A549 (cell line): ENCODE measurements at regions not wholly inside any gene's neighbourhood (a gene's known extent, or its start where the extent isn't known, plus 50 kb on each side); places are given as distances from the start of the nearest gene placed in this dataset.
A peak's percentile ranks its signal among the peaks of the same experiment; 100 is the strongest.

Experiments used
- ATAC-seq, 2 experiments: fragments of 200-7000 bp in 1 of 2; fragments of >200 bp in 1 of 2; cut with Nextera tagmentation in 1 of 2; cut with Tn5 transposase in 1 of 2; 3 replicates each; pipeline versions ENCODE4 v1.8.0 to v1.9.1; 2018 to 2020; ENCODE audit warnings: mild to moderate bottlenecking in 1 of 2, moderate library complexity in 1 of 2
- CTCF ChIA-PET: fragments of 300-600 bp; sonication (Branson Sonifier 250); formaldehyde crosslinking; extraction: SDS; loops from one replicate; lab custom pipeline; 2021; ENCODE audit warnings: antibody characterized with exemption, inconsistent platforms; lab: Yijun Ruan, JAX
- POLR2A ChIA-PET: fragments of 350-600 bp; formaldehyde crosslinking; extraction: SDS; loops from one replicate; lab custom pipeline; 2021; ENCODE audit warnings: antibody characterized with exemption, inconsistent platforms; lab: Yijun Ruan, JAX
- DNase-seq, 2 experiments: peaks; one replicate each; pipeline versions ENCODE4 v3.0.0 to v3.0.0-alpha.2; 2011 to 2016; ENCODE audit warnings: low read depth in 1 of 2, low spot score in 1 of 2
- FAIRE-seq: peaks from 2 replicates; lab custom pipeline; 2011; peaks lifted over from hg19 to GRCh38; lab: Jason Lieb, UNC
- H3K27ac ChIP-seq, 2 experiments: fragments of >200 bp; sonication (Bioruptor Twin); formaldehyde crosslinking; 3 replicates each; pipeline ENCODE4 v1.5.1; 2016 to 2017
- H3K4me1 ChIP-seq: fragments of >200 bp; sonication (Bioruptor Twin); formaldehyde crosslinking; 3 replicates; pipeline ENCODE4 v1.6.1; 2016
- H3K4me2 ChIP-seq: fragments of >200 bp; sonication (Bioruptor Twin); formaldehyde crosslinking; 3 replicates; pipeline ENCODE4 v1.6.1; 2016
- H3K4me3 ChIP-seq: fragments of >200 bp; sonication (Bioruptor Twin); formaldehyde crosslinking; 3 replicates; pipeline ENCODE4 v1.5.1; 2016
- H3K9me3 ChIP-seq: fragments of >200 bp; sonication (Bioruptor Twin); formaldehyde crosslinking; 3 replicates; pipeline ENCODE4 v1.6.1; 2016
- CEBPB ChIP-seq, 2 experiments: fragments of >200 bp in 1 of 2; sonication (Bioruptor Twin) in 1 of 2; formaldehyde crosslinking in 1 of 2; IDR thresholded peaks; 2 replicates each; pipeline ENCODE4 v1.6.1; 2012 to 2016
- EHMT2 ChIP-seq: fragments of 200-600 bp; sonication (generic); IDR thresholded peaks from 2 replicates; pipeline ENCODE4 v1.6.1; 2016; ENCODE audit warnings: antibody characterized with exemption, low read depth, mild to moderate bottlenecking, moderate library complexity
- FOSL2 ChIP-seq, 2 experiments: fragments of 450-650 bp in 1 of 2; fragments of >200 bp in 1 of 2; sonication (Bioruptor Twin) in 1 of 2; formaldehyde crosslinking; IDR thresholded peaks; 2 replicates each; pipeline versions ENCODE4 v1.5.0 to v1.6.1; 2016 to 2020; ENCODE audit warnings: mild to moderate bottlenecking in 1 of 2, moderate library complexity in 1 of 2
- HEYL ChIP-seq: fragments of 250-450 bp; sonication (Bioruptor Pico); IDR thresholded peaks from 2 replicates; pipeline ENCODE4 v1.8.0; 2021; ENCODE audit warnings: mild to moderate bottlenecking, moderate library complexity
- HOXB13 ChIP-seq: fragments of 250-450 bp; sonication (Bioruptor Pico); IDR thresholded peaks from 2 replicates; pipeline ENCODE4 v1.5.0; 2020; ENCODE audit warnings: low read depth, mild to moderate bottlenecking, moderate library complexity
- HOXB5 ChIP-seq: fragments of 250-450 bp; sonication (Bioruptor Pico); IDR thresholded peaks from 2 replicates; pipeline ENCODE4 v1.5.0; 2020; ENCODE audit warnings: mild to moderate bottlenecking, moderate library complexity
- JUN ChIP-seq, 2 experiments: fragments of >200 bp; sonication (Bioruptor Twin); formaldehyde crosslinking; IDR thresholded peaks; 2 replicates in 1 of 2; 3 replicates in 1 of 2; pipeline ENCODE4 v1.6.1; 2016 to 2017
- JUNB ChIP-seq: fragments of >200 bp; sonication (Bioruptor Twin); formaldehyde crosslinking; IDR thresholded peaks from 2 replicates; pipeline ENCODE4 v1.6.1; 2016
- MAFK ChIP-seq: fragments of 450-650 bp; IDR thresholded peaks from 2 replicates; pipeline ENCODE4 v1.6.1; 2014; ENCODE audit not compliant: partially characterized antibody
- MAZ ChIP-seq: fragments of 150-350 bp; IDR thresholded peaks from 2 replicates; pipeline ENCODE4 v1.6.1; 2014; ENCODE audit warnings: antibody characterized with exemption, low read depth, low read length, borderline replicate concordance
- NFE2L2 ChIP-seq: fragments of 150-350 bp; conservative IDR thresholded peaks from 2 replicates; pipeline ENCODE4 v1.6.1; 2014; ENCODE audit warnings: low read length
- NR3C1 ChIP-seq: fragments of >200 bp; sonication (Bioruptor Twin); formaldehyde crosslinking; IDR thresholded peaks from 3 replicates; pipeline ENCODE4 v1.6.1; 2017
- RAD21 ChIP-seq, 2 experiments: fragments of >200 bp in 1 of 2; sonication (Bioruptor Twin) in 1 of 2; formaldehyde crosslinking in 1 of 2; IDR thresholded peaks in 1 of 2; conservative IDR thresholded peaks in 1 of 2; 2 replicates in 1 of 2; 3 replicates in 1 of 2; pipeline ENCODE4 v1.6.1; 2012 to 2018; ENCODE audit warnings: inconsistent platforms in 1 of 2
- SMC3 ChIP-seq: fragments of >200 bp; sonication (Bioruptor Twin); formaldehyde crosslinking; IDR thresholded peaks from 3 replicates; pipeline ENCODE4 v1.6.1; 2018; ENCODE audit warnings: inconsistent platforms
- TP53 ChIP-seq: fragments of 250-450 bp; sonication (Bioruptor Pico); IDR thresholded peaks from 2 replicates; pipeline ENCODE4 v1.5.0; 2021; ENCODE audit warnings: mild to moderate bottlenecking, moderate library complexity
- ZC3H11A ChIP-seq: fragments of 450-650 bp; IDR thresholded peaks from 2 replicates; pipeline ENCODE4 v1.6.1; 2014; ENCODE audit warnings: antibody characterized with exemption, mild to moderate bottlenecking
- ZFP36 ChIP-seq: fragments of 450-650 bp; IDR thresholded peaks from 2 replicates; pipeline ENCODE4 v1.6.1; 2014; ENCODE audit warnings: borderline replicate concordance; ENCODE audit not compliant: partially characterized antibody
- ZNF302 ChIP-seq: fragments of 250-450 bp; sonication (Bioruptor Pico); IDR thresholded peaks from 2 replicates; pipeline ENCODE4 v1.9.0; 2021; ENCODE audit warnings: inconsistent platforms, mild to moderate bottlenecking, moderate library complexity
- ZSCAN20 ChIP-seq: fragments of 250-450 bp; sonication (Bioruptor Pico); IDR thresholded peaks from 2 replicates; pipeline ENCODE4 v1.8.0; 2022; ENCODE audit warnings: mild to moderate bottlenecking, moderate library complexity
- WGBS: methylation state at CpG from one replicate; pipeline ENCODE4 v1.1.6; 2017; ENCODE audit errors: missing lambda C conversion rate; 5-methylcytosine and 5-hydroxymethylcytosine counted together
- TF ChIP-seq, protein P1 (sequence below): IDR thresholded peaks from 2 replicates; pipeline ENCODE4 v1.6.1; 2012
- TF ChIP-seq, protein P2 (sequence below): fragments of >200 bp; sonication (Bioruptor Twin); formaldehyde crosslinking; IDR thresholded peaks from 3 replicates; pipeline ENCODE4 v1.5.1; 2016
- TF ChIP-seq, protein P3 (sequence below): IDR thresholded peaks from 2 replicates; pipeline ENCODE4 v1.6.1; 2012
- TF ChIP-seq, protein P4 (sequence below): fragments of 200-600 bp; sonication (generic); IDR thresholded peaks from 2 replicates; pipeline ENCODE4 v1.6.1; 2016; ENCODE audit warnings: antibody characterized with exemption, mild to moderate bottlenecking, moderate library complexity

DNA sequence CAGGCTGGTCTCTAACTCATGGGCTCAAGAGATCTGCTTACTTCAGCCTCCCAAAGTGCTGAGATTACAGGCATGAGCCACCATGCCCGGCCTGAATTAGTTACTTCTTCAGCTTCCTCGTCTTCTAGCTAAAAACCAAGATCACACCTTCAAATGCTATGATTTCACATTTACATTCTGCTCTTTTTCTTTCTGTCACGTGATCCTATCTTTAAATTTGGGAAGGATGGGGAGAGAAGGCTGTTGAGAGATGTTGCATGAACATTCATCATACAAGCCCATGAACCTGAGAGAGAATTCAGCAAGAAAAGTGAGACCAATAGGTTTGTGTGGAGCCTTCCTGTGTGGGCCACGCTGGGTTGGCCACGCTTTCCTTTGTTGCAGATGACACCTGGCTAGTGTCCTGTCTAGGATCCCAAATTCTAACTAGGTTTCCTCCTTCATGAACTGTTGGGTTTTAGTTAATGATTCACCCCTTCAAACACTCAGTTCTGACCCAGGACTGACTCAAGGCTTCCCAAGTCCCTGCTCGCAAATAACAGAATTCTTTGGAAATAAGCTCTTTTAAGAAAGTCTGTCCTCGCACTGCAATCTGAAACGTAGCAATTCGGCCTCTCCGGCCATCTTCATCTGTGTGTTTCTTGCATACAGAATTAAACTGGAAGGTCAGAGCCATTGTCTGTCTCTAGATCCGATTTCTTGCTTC, 57.3 kb upstream of the CREB1 start:
- Histone ChIP-seq H3K4me2 (peak overlapping the region; percentile 79), H3K9me3 (no peaks in the 10 kb centered on the region), H3K4me3 (peak overlapping the region; percentile 24; the same call in 2 of the 3 replicates), H3K27ac (peak overlapping the region; percentile 70 to 81), H3K4me1 (peaks cover 24% of the 10 kb centered on the region)
- DNase-seq (no peak), ATAC-seq (peak; percentile 10 to 48; a peak in 4 of 6 replicates), FAIRE-seq (no peak)
- POLR2A ChIA-PET = interaction anchor here (1.6 to 2.2 kb wide), 3 partner anchors 214 to 307 kb away, joined by 6 to 12 read pairs (median 9); partner anchors contain the start of gene KLF7
- TF ChIP-seq JUNB (0 out of 2 replicates have a peak, but pooled peaks have one; percentile 11), SMC3 (no peak)
- CTCF ChIA-PET = interaction anchor here (0.6 to 4.2 kb wide), 62 partner anchors 8 to 777 kb away, joined by 3 to 63 read pairs (median 5); partner anchors contain the start of gene KLF7
- WGBS = 61% methylated on average over 11 of the region's 11 CpGs

DNA sequence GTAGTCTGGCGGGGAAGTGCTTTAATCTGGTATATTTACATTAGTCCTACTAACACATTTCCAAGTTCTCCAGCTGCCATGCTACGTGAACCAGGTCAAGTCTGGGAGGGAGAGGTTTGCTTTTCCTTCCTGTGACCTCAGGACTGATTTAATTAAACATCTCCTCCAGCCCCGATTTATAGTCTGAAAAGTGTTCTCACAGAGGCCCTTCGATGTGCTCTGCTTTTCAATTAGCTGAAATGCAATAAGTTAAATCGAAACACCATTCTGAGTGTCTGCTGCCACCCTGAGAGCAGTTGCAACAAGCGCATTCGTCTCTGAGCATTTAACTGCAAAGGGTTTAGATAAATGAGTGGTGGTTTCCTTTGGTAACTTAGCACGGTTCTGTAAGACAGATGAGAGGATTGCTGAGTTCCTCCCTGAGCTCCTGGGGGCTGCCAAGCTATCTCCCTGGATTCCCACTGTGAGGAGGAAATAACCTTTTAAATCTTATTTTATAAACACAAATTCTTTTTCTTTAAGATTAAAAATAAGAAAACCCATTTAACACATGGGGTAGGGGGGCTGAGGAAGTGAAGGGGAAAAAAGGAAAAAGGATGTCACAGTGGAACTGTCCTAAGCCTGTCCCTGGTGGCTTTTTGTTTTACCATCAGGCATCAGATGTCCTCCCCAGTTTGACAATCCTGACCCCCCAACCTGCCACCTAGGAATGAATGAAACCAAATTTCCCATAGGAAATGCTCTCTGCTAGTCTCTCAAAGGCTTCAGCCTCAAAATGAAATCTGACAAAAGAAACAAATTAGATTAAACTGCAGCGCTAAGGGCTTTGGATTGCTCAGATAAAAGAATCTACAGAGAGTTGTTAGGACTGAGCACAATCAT, 56.5 kb upstream of the CREB1 start:
- no peaks in the 10 kb centered on the region for H3K9me3 ChIP-seq
- peak overlapping the region; percentile 70 to 81 for H3K27ac ChIP-seq
- WGBS = 16% methylated on average over 9 of the region's 9 CpGs
- no peak for TF ChIP-seq MAZ
- TF ChIP-seq MAFK = no peak
- no peak for TF ChIP-seq NR3C1
- TF ChIP-seq, protein P1, sequence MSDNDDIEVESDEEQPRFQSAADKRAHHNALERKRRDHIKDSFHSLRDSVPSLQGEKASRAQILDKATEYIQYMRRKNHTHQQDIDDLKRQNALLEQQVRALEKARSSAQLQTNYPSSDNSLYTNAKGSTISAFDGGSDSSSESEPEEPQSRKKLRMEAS = peak; percentile 39; the same call in 1 of the 2 replicates
- TF ChIP-seq, protein P2, sequence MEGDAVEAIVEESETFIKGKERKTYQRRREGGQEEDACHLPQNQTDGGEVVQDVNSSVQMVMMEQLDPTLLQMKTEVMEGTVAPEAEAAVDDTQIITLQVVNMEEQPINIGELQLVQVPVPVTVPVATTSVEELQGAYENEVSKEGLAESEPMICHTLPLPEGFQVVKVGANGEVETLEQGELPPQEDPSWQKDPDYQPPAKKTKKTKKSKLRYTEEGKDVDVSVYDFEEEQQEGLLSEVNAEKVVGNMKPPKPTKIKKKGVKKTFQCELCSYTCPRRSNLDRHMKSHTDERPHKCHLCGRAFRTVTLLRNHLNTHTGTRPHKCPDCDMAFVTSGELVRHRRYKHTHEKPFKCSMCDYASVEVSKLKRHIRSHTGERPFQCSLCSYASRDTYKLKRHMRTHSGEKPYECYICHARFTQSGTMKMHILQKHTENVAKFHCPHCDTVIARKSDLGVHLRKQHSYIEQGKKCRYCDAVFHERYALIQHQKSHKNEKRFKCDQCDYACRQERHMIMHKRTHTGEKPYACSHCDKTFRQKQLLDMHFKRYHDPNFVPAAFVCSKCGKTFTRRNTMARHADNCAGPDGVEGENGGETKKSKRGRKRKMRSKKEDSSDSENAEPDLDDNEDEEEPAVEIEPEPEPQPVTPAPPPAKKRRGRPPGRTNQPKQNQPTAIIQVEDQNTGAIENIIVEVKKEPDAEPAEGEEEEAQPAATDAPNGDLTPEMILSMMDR = peak; percentile 91
- no peak for TF ChIP-seq NFE2L2
- TF ChIP-seq RAD21 (conservative IDR thresholded peaks at IDR 0.05 in 1 of 2, IDR thresholded peaks at IDR 0.05 in 1 of 2) = peak; percentile 98
- no peak for TF ChIP-seq FOSL2 (IDR thresholded peaks at IDR 0.05)
- no peak for TF ChIP-seq FOSL2 (CRISPR knock-in tag; IDR thresholded peaks at IDR 0.05)
- peak; percentile 97 for TF ChIP-seq SMC3
- no peak for TF ChIP-seq HEYL (CRISPR knock-in tag)
- no peak; a peak in 1 of 4 replicates for TF ChIP-seq CEBPB (IDR thresholded peaks at IDR 0.05)
- TF ChIP-seq ZNF302 = no peak
- TF ChIP-seq JUN (IDR thresholded peaks at IDR 0.05) = 0 out of 5 replicates have a peak, but pooled peaks of 1 of the 2 experiments have one; percentile 28
- no peak for TF ChIP-seq TP53 (CRISPR knock-in tag)
- ATAC-seq (peak; percentile 79 to 84), FAIRE-seq (no peak), DNase-seq (peak in 1 of 2 experiments; percentile 77)
- peaks cover 19% of the 10 kb centered on the region for H3K4me1 ChIP-seq
- H3K4me2 ChIP-seq = peak overlapping the region; percentile 79
- peak overlapping the region; percentile 24; the same call in 2 of the 3 replicates for H3K4me3 ChIP-seq
- POLR2A ChIA-PET = interaction anchor here (1.6 to 2.2 kb wide), 3 partner anchors 215 to 308 kb away, joined by 6 to 12 read pairs (median 9); partner anchors contain the start of gene KLF7
- CTCF ChIA-PET = interaction anchor here (0.6 to 4.2 kb wide), 71 partner anchors 8 to 801 kb away, joined by 3 to 63 read pairs (median 4); partner anchors contain the start of gene KLF7

DNA sequence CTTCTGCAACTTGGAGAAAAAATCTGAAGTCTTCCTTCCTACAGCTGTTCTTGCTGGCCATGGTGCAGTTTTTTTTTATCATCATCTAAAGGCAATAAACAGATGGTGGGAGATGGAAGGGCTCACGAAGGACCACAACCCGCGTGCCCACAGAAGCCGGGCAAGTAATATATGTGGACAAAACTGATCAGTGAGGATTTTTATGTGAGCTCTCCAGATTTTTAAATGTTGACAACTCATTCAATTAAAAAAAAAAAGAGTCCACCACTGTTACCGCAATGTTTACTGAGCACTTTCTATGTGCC, 55.9 kb upstream of the CREB1 start:
- peaks cover 19% of the 10 kb centered on the region for H3K4me1 ChIP-seq
- ChIA-PET CTCF (interaction anchor here (0.6 to 4.2 kb wide), 54 partner anchors 8 to 802 kb away, joined by 3 to 63 read pairs (median 5); partner anchors contain the start of gene KLF7), POLR2A (interaction anchor here (1.6 to 2.2 kb wide), 3 partner anchors 215 to 309 kb away, joined by 6 to 12 read pairs (median 9); partner anchors contain the start of gene KLF7)
- no peak for FAIRE-seq
- WGBS = 93% methylated on average over 5 of the region's 5 CpGs
- no peak for DNase-seq
- peak overlapping the region; percentile 70 to 81; a peak in 5 of 6 replicates for H3K27ac ChIP-seq
- H3K4me2 ChIP-seq = peak overlapping the region; percentile 79; the same call in 2 of the 3 replicates
- ATAC-seq = no peak
- no peak overlapping the region for H3K4me3 ChIP-seq
- no peaks in the 10 kb centered on the region for H3K9me3 ChIP-seq
- TF ChIP-seq MAZ (no peak), HOXB5 (no peak), ZFP36 (no peak), JUNB (no peak), EHMT2 (no peak), ZSCAN20 (no peak), ZNF302 (no peak), ZC3H11A (no peak), HOXB13 (CRISPR knock-in tag) (no peak)
- TF ChIP-seq, protein P1 = no peak
- TF ChIP-seq, protein P3, sequence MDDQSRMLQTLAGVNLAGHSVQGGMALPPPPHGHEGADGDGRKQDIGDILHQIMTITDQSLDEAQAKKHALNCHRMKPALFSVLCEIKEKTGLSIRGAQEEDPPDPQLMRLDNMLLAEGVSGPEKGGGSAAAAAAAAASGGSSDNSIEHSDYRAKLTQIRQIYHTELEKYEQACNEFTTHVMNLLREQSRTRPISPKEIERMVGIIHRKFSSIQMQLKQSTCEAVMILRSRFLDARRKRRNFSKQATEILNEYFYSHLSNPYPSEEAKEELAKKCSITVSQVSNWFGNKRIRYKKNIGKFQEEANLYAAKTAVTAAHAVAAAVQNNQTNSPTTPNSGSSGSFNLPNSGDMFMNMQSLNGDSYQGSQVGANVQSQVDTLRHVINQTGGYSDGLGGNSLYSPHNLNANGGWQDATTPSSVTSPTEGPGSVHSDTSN = no peak
- TF ChIP-seq, protein P4, sequence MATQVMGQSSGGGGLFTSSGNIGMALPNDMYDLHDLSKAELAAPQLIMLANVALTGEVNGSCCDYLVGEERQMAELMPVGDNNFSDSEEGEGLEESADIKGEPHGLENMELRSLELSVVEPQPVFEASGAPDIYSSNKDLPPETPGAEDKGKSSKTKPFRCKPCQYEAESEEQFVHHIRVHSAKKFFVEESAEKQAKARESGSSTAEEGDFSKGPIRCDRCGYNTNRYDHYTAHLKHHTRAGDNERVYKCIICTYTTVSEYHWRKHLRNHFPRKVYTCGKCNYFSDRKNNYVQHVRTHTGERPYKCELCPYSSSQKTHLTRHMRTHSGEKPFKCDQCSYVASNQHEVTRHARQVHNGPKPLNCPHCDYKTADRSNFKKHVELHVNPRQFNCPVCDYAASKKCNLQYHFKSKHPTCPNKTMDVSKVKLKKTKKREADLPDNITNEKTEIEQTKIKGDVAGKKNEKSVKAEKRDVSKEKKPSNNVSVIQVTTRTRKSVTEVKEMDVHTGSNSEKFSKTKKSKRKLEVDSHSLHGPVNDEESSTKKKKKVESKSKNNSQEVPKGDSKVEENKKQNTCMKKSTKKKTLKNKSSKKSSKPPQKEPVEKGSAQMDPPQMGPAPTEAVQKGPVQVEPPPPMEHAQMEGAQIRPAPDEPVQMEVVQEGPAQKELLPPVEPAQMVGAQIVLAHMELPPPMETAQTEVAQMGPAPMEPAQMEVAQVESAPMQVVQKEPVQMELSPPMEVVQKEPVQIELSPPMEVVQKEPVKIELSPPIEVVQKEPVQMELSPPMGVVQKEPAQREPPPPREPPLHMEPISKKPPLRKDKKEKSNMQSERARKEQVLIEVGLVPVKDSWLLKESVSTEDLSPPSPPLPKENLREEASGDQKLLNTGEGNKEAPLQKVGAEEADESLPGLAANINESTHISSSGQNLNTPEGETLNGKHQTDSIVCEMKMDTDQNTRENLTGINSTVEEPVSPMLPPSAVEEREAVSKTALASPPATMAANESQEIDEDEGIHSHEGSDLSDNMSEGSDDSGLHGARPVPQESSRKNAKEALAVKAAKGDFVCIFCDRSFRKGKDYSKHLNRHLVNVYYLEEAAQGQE = no peak
